ENCODE measurements at regions not wholly inside any gene's neighbourhood (a gene's known extent, or its start where the extent isn't known, plus 50 kb on each side); places are given as distances from the start of the nearest gene placed in this dataset.

DNA sequence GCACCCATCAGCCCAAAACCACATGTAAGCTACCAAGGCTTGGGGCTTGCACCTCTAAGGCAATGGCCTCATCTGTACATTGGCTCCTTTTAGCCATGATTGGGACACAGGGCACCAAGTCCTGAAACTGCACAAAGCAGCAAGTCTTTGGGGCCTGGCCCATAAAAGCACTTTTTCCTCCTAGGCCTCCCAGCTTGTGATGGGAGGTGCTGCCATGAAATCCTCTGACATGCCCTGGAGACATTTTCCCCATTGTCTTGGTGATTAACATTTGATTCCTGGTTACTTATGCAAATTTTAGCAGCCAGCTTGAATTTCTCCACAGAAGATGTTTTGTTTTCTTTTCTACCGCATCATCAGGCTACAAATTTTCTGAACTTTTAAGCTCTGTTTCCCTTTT lies 58.5 kb upstream of the PABPC4L start:
- TF ChIP-seq, protein P1, sequence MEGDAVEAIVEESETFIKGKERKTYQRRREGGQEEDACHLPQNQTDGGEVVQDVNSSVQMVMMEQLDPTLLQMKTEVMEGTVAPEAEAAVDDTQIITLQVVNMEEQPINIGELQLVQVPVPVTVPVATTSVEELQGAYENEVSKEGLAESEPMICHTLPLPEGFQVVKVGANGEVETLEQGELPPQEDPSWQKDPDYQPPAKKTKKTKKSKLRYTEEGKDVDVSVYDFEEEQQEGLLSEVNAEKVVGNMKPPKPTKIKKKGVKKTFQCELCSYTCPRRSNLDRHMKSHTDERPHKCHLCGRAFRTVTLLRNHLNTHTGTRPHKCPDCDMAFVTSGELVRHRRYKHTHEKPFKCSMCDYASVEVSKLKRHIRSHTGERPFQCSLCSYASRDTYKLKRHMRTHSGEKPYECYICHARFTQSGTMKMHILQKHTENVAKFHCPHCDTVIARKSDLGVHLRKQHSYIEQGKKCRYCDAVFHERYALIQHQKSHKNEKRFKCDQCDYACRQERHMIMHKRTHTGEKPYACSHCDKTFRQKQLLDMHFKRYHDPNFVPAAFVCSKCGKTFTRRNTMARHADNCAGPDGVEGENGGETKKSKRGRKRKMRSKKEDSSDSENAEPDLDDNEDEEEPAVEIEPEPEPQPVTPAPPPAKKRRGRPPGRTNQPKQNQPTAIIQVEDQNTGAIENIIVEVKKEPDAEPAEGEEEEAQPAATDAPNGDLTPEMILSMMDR (IDR thresholded peaks at IDR 0.05 in 4 of 5, conservative IDR thresholded peaks at IDR 0.05 in 1 of 5): no peak
- no peak for TF ChIP-seq POLR2A (IDR thresholded peaks at IDR 0.05)

All from gastrocnemius medialis (tissue), 4 donors.